ENCODE measurements at regions not wholly inside any gene's neighbourhood (a gene's known extent, or its start where the extent isn't known, plus 50 kb on each side); places are given as distances from the start of the nearest gene placed in this dataset.

DNA sequence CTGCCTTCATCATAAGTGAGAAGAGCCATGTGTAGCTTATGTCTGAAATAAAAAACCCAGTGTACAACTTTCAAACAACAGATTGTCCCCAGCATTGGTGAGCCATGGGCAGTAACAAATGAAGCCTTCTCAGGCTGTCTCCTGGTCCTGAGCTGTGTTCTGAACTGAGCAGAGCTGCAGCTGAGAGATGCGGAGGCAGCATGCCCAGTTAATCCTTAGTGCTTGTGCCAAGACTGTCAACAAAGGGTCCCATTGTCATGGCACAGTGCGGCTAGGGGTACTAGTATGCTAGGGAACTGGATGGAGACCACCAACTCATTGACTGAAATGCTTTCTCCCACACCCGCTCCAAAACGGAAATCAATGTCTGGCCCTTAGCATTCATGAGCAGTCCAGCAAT, 154.3 kb downstream of the RMST start:
- H3K36me3 ChIP-seq (ENCODE audit: insufficient read depth, insufficient read length, low read length): no peaks in the 10 kb centered on the region
- DNase-seq (ENCODE audit: low read depth, low spot score): no peak
- no peaks in the 10 kb centered on the region for H3K27me3 ChIP-seq (ENCODE audit: insufficient read depth, insufficient read length)
- no peak for TF ChIP-seq ZNF274 (IDR thresholded peaks at IDR 0.05; ENCODE audit: low read depth, low read length)
- no peak for TF ChIP-seq SUZ12 (IDR thresholded peaks at IDR 0.05; ENCODE audit: extremely low read depth, insufficient read depth, insufficient read length)
- no peak for TF ChIP-seq YY1 (IDR thresholded peaks at IDR 0.05; ENCODE audit: insufficient read depth, insufficient read length)
- no peaks in the 10 kb centered on the region for H3K4me1 ChIP-seq (ENCODE audit: insufficient read depth, insufficient read length)
- H3K9me3 ChIP-seq (ENCODE audit: insufficient read depth, low read length): no peaks in the 10 kb centered on the region
- no peak overlapping the region for H3K4me3 ChIP-seq (ENCODE audit: insufficient read length, low read depth)
- no peak overlapping the region for H3K9ac ChIP-seq (ENCODE audit: insufficient read length, low read depth)

DNA sequence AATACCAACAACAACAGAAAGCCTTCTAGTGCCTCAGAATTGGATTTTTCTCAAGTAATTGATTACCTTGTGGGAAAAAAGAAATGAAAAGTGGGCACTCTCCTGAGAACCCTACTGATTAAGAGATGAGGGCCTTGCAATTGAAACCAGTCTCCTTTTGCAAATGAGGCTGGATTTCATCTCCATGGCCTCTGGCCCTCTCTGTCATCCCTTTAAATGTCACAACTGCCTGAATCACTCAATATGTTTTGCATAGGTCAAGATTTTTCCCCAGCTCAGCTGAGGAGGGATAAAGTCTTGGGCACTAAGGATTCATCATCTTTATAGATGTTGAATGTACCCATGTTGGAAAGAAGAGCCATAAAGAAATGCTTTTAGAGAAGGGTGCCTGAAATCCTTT, 166.4 kb downstream of the RMST start:
- no peaks in the 10 kb centered on the region for H3K27me3 ChIP-seq (ENCODE audit: insufficient read depth, insufficient read length)
- H3K4me3 ChIP-seq (ENCODE audit: insufficient read length, low read depth): no peak overlapping the region
- no peaks in the 10 kb centered on the region for H3K9me3 ChIP-seq (ENCODE audit: insufficient read depth, low read length)
- TF ChIP-seq YY1 (IDR thresholded peaks at IDR 0.05; ENCODE audit: insufficient read depth, insufficient read length) (no peak), ZNF274 (IDR thresholded peaks at IDR 0.05; ENCODE audit: low read depth, low read length) (no peak), SUZ12 (IDR thresholded peaks at IDR 0.05; ENCODE audit: extremely low read depth, insufficient read depth, insufficient read length) (no peak)
- H3K9ac ChIP-seq (ENCODE audit: insufficient read length, low read depth): no peak overlapping the region
- H3K36me3 ChIP-seq (ENCODE audit: insufficient read depth, insufficient read length, low read length): no peaks in the 10 kb centered on the region
- no peaks in the 10 kb centered on the region for H3K4me1 ChIP-seq (ENCODE audit: insufficient read depth, insufficient read length)
- no peak for DNase-seq (ENCODE audit: low read depth, low spot score)

DNA sequence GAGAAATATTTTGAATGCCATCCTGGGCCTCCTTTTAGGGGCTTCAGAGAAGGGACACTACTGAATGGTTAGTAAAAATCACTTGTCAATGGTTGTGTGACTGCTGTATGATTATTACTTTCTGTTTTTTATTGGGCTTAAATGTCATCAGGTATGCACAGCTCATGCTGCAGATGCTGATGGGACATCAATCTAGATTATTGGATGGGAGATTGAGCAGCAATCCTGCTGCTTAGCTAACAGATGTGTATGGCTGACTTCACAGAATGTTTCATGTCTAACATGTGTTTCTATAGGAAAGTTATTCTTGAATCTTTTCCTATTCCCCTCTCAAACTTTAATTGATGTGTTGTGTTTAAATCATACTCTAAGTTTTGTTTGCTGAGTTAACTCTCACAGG, 166.8 kb downstream of the RMST start:
- H3K9me3 ChIP-seq (ENCODE audit: insufficient read depth, low read length): no peaks in the 10 kb centered on the region
- H3K4me3 ChIP-seq (ENCODE audit: insufficient read length, low read depth): no peak overlapping the region
- TF ChIP-seq ZNF274 (IDR thresholded peaks at IDR 0.05; ENCODE audit: low read depth, low read length): no peak
- no peak for TF ChIP-seq SUZ12 (IDR thresholded peaks at IDR 0.05; ENCODE audit: extremely low read depth, insufficient read depth, insufficient read length)
- no peak for TF ChIP-seq YY1 (IDR thresholded peaks at IDR 0.05; ENCODE audit: insufficient read depth, insufficient read length)
- H3K27me3 ChIP-seq (ENCODE audit: insufficient read depth, insufficient read length): no peaks in the 10 kb centered on the region
- H3K36me3 ChIP-seq (ENCODE audit: insufficient read depth, insufficient read length, low read length): no peaks in the 10 kb centered on the region
- no peak overlapping the region for H3K9ac ChIP-seq (ENCODE audit: insufficient read length, low read depth)
- no peaks in the 10 kb centered on the region for H3K4me1 ChIP-seq (ENCODE audit: insufficient read depth, insufficient read length)
- DNase-seq (ENCODE audit: low read depth, low spot score): no peak

DNA sequence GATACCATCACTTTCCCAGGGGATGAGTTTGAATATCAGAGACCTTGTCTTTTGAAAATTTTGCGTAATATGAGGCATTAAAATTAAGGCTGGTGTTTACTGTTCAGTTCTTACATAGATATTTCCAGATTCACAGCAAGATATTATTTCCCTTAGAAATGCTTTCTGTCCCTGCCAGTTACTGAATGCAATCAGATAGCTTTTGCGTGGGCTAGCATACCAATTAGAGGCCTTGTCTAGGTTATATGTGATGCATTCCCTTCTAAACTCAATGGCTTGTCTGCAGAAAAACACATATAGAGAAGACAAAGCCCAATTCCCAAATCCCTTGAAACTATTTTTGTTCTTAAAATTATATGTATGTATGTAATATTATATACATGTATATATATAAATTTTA, 167.8 kb downstream of the RMST start:
- Histone ChIP-seq H3K4me3 (ENCODE audit: insufficient read length, low read depth) (no peak overlapping the region), H3K9me3 (ENCODE audit: insufficient read depth, low read length) (no peaks in the 10 kb centered on the region), H3K4me1 (ENCODE audit: insufficient read depth, insufficient read length) (no peaks in the 10 kb centered on the region), H3K36me3 (ENCODE audit: insufficient read depth, insufficient read length, low read length) (no peaks in the 10 kb centered on the region), H3K27me3 (ENCODE audit: insufficient read depth, insufficient read length) (no peaks in the 10 kb centered on the region), H3K9ac (ENCODE audit: insufficient read length, low read depth) (no peak overlapping the region)
- no peak for DNase-seq (ENCODE audit: low read depth, low spot score)
- TF ChIP-seq ZNF274 (IDR thresholded peaks at IDR 0.05; ENCODE audit: low read depth, low read length) (no peak), SUZ12 (IDR thresholded peaks at IDR 0.05; ENCODE audit: extremely low read depth, insufficient read depth, insufficient read length) (no peak), YY1 (IDR thresholded peaks at IDR 0.05; ENCODE audit: insufficient read depth, insufficient read length) (no peak)

DNA sequence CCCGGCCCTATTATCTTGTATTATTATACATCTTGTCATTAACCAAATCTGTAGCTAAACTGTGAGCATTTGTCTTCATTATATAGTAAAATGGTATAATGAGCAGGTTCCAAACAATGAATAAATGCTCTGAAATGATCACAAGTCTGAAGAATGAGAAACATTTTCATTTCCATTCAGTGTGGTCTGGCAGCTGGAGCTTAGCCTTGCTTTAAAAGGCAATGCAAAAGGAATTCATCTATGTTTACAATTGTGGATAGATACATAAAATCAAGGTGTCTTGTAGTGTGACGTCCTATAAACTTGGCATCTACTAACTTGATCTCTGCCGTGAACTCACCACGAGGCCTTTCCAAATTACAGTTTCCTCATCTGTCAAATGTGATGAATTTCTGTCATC, 168.3 kb downstream of the RMST start:
- no peak for DNase-seq (ENCODE audit: low read depth, low spot score)
- TF ChIP-seq YY1 (IDR thresholded peaks at IDR 0.05; ENCODE audit: insufficient read depth, insufficient read length) (no peak), ZNF274 (IDR thresholded peaks at IDR 0.05; ENCODE audit: low read depth, low read length) (no peak), SUZ12 (IDR thresholded peaks at IDR 0.05; ENCODE audit: extremely low read depth, insufficient read depth, insufficient read length) (no peak)
- H3K4me3 ChIP-seq (ENCODE audit: insufficient read length, low read depth): no peak overlapping the region
- no peaks in the 10 kb centered on the region for H3K4me1 ChIP-seq (ENCODE audit: insufficient read depth, insufficient read length)
- no peaks in the 10 kb centered on the region for H3K27me3 ChIP-seq (ENCODE audit: insufficient read depth, insufficient read length)
- no peak overlapping the region for H3K9ac ChIP-seq (ENCODE audit: insufficient read length, low read depth)
- H3K9me3 ChIP-seq (ENCODE audit: insufficient read depth, low read length): no peaks in the 10 kb centered on the region
- no peaks in the 10 kb centered on the region for H3K36me3 ChIP-seq (ENCODE audit: insufficient read depth, insufficient read length, low read length)

DNA sequence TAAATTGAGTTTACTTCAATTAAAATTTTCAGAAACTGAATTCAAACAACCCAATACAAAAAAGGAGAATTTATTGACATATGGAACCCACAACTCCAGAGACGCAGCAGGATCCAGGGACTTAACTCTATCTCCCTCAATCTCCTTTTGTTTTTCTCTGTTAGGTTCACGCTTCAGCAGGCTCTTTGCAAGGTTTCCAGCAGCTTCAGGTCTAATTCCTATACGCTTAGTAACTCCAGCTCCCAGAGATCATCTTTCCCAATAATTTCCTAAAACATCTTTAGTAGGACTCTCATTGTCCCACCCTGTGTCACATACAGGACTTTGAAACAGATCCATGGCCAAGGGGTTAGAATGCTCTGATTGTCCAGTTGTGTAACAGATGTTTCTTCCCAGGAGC, 175.2 kb downstream of the RMST start:
- no peak overlapping the region for H3K9ac ChIP-seq (ENCODE audit: insufficient read length, low read depth)
- no peaks in the 10 kb centered on the region for H3K36me3 ChIP-seq (ENCODE audit: insufficient read depth, insufficient read length, low read length)
- H3K4me3 ChIP-seq (ENCODE audit: insufficient read length, low read depth): no peak overlapping the region
- no peaks in the 10 kb centered on the region for H3K4me1 ChIP-seq (ENCODE audit: insufficient read depth, insufficient read length)
- no peaks in the 10 kb centered on the region for H3K27me3 ChIP-seq (ENCODE audit: insufficient read depth, insufficient read length)
- no peaks in the 10 kb centered on the region for H3K9me3 ChIP-seq (ENCODE audit: insufficient read depth, low read length)
- TF ChIP-seq YY1 (IDR thresholded peaks at IDR 0.05; ENCODE audit: insufficient read depth, insufficient read length) (no peak), SUZ12 (IDR thresholded peaks at IDR 0.05; ENCODE audit: extremely low read depth, insufficient read depth, insufficient read length) (no peak), ZNF274 (IDR thresholded peaks at IDR 0.05; ENCODE audit: low read depth, low read length) (no peak)
- DNase-seq (ENCODE audit: low read depth, low spot score): no peak

DNA sequence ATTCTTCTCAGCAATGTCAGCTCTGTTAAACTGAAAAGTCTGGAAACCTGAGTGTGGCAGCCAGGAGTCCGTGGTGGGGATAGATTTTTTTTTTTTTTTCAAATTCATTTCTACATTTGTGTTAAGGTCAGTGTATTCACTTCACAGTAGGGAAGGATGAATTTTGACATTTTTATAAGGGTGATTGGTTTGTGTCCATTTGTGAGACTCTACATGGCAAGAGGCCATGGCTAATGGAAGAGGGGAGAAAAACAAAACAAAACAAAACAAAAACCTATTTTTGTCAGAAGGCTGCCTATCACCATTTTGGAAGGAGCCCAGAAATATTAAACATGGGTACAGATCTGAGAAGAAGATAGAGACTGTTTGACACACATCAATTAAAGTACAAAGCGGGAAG, 176.1 kb downstream of the RMST start:
- H3K36me3 ChIP-seq (ENCODE audit: insufficient read depth, insufficient read length, low read length): no peaks in the 10 kb centered on the region
- no peaks in the 10 kb centered on the region for H3K4me1 ChIP-seq (ENCODE audit: insufficient read depth, insufficient read length)
- DNase-seq (ENCODE audit: low read depth, low spot score): no peak
- TF ChIP-seq ZNF274 (IDR thresholded peaks at IDR 0.05; ENCODE audit: low read depth, low read length): no peak
- TF ChIP-seq SUZ12 (IDR thresholded peaks at IDR 0.05; ENCODE audit: extremely low read depth, insufficient read depth, insufficient read length): no peak
- TF ChIP-seq YY1 (IDR thresholded peaks at IDR 0.05; ENCODE audit: insufficient read depth, insufficient read length): no peak
- H3K9ac ChIP-seq (ENCODE audit: insufficient read length, low read depth): no peak overlapping the region
- H3K27me3 ChIP-seq (ENCODE audit: insufficient read depth, insufficient read length): no peaks in the 10 kb centered on the region
- no peak overlapping the region for H3K4me3 ChIP-seq (ENCODE audit: insufficient read length, low read depth)
- no peaks in the 10 kb centered on the region for H3K9me3 ChIP-seq (ENCODE audit: insufficient read depth, low read length)

DNA sequence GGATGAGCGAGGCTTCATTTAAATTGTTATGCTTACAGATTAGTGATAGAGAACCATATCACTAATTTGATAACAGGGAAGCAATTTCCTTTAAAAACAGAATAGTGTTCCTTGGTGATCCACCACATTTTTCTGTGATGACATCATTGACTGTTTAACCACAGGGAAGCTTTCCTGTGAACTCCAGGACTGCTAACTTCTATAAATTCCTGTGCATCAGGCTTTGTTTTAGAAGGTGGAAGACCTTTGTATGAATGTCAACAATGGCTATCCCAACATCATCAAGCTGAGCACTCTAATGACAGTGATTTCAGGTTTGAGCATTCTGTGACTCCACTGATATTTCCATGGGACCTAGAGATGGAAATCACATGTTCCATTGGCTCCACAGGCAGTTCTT, 177.1 kb downstream of the RMST start:
- no peaks in the 10 kb centered on the region for H3K36me3 ChIP-seq (ENCODE audit: insufficient read depth, insufficient read length, low read length)
- TF ChIP-seq SUZ12 (IDR thresholded peaks at IDR 0.05; ENCODE audit: extremely low read depth, insufficient read depth, insufficient read length): no peak
- TF ChIP-seq ZNF274 (IDR thresholded peaks at IDR 0.05; ENCODE audit: low read depth, low read length): no peak
- TF ChIP-seq YY1 (IDR thresholded peaks at IDR 0.05; ENCODE audit: insufficient read depth, insufficient read length): no peak
- no peaks in the 10 kb centered on the region for H3K9me3 ChIP-seq (ENCODE audit: insufficient read depth, low read length)
- DNase-seq (ENCODE audit: low read depth, low spot score): peak; percentile 32
- H3K4me1 ChIP-seq (ENCODE audit: insufficient read depth, insufficient read length): no peaks in the 10 kb centered on the region
- no peak overlapping the region for H3K4me3 ChIP-seq (ENCODE audit: insufficient read length, low read depth)
- H3K27me3 ChIP-seq (ENCODE audit: insufficient read depth, insufficient read length): no peaks in the 10 kb centered on the region
- H3K9ac ChIP-seq (ENCODE audit: insufficient read length, low read depth): no peak overlapping the region

All from NT2/D1 (cell line).